AG04449 (cell line): ENCODE measurements at regions not wholly inside any gene's neighbourhood (a gene's known extent, or its start where the extent isn't known, plus 50 kb on each side); places are given as distances from the start of the nearest gene placed in this dataset.

ENCODE experiments used
- CTCF ChIA-PET: fragments of 350-600 bp; formaldehyde crosslinking; extraction: SDS; loops from one replicate; lab custom pipeline; 2021; ENCODE audit warnings: antibody characterized with exemption; lab: Yijun Ruan, JAX
- POLR2A ChIA-PET: fragments of 400-600, 350-600 bp; formaldehyde crosslinking; extraction: SDS; loops from one replicate; lab custom pipeline; 2020; ENCODE audit warnings: antibody characterized with exemption, inconsistent platforms; lab: Yijun Ruan, JAX
- DNase-seq: peaks from one replicate; pipeline ENCODE4 v3.0.0-alpha.2; 2010; ENCODE audit warnings: low read depth, low spot score
- H3K4me3 ChIP-seq: 2 replicates; pipeline ENCODE4 v1.5.1; 2011; ENCODE audit warnings: low read depth, mild to moderate bottlenecking, control low read depth, low read length
- CTCF ChIP-seq: IDR thresholded peaks from one replicate; pipeline ENCODE4 v1.5.1; 2011; ENCODE audit warnings: mild to moderate bottlenecking, moderate library complexity, low read length, control low read depth, inconsistent platforms; ENCODE audit not compliant: insufficient read depth; ENCODE audit errors: missing control alignments

GRCh38 chr20:56799187-56799586, 170.1 kb downstream of the TFAP2C start:
- POLR2A ChIA-PET = no interaction called here
- CTCF ChIA-PET = no interaction called here
- no peak for DNase-seq
- TF ChIP-seq CTCF = no peak
- no peak overlapping the region for H3K4me3 ChIP-seq

GRCh38 chr20:56800088-56800487, 171.0 kb downstream of the TFAP2C start:
- CTCF ChIA-PET = no interaction called here
- TF ChIP-seq CTCF = no peak
- no peak for DNase-seq
- H3K4me3 ChIP-seq = no peak overlapping the region
- POLR2A ChIA-PET = no interaction called here

DNA sequence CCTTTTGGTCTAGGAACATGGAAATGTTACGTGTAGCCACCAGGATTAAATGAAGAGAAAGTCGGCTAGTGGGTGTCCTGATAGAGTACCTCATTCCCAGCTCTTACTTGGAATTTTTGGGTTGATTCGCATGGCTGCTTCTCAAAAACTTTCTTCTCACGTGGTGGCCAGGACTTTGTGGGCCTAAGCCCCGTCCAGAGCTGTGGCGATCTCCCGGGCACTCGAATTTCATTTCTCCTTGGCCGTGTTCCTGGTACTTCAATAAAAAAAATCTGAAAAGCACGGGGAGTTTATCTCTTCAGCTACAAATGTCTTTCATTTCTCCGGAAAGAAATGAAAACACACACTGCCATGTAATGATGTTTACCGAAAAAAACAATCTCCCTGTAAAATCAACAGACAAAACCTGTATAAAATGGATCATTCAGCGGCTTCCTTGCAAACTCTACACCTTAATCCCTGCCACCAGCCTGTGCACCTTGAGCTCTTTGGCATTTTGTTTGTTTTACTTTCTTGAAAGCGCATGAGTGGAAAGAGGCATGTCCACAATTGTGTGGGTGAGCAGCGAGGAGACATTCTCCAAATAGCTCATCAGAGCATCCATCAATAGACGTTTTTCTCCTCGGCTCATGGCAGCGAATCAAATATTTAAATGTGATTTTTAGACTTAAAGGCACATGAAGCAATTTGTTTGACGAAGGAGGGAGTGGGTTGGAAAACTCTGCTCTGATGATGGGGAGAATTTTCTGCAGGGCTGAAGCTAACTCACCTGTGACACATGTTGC, 173.1 kb downstream of the TFAP2C start:
- H3K4me3 ChIP-seq = no peak overlapping the region
- ChIA-PET CTCF (interaction anchor here (0.6 to 1.2 kb wide), 2 partner anchors 12 to 17 kb away, joined by 3 to 5 read pairs; no protein-coding TSS in a partner anchor), POLR2A (no interaction called here)
- no peak for TF ChIP-seq CTCF
- DNase-seq = no peak

DNA sequence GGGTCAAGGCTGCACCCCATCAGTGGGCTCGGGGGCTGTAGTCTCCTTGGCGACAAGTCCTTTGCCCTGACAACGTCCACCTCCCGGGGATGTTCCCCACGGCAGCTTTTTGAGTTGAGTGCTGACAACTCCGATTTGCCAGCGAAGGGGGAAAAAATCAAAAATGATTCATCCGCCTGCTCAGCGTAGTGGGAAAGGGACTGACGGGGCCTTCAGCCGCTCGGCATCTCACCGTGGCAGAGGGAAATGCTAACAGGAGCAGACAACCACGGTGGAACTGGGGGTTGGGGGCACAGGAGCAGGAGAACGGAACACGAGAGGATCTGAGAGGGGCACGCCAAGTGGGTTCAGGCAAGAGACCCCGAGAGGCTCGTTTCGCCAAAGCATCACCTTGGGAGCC, 173.7 kb downstream of the TFAP2C start:
- CTCF ChIA-PET = no interaction called here
- no peak overlapping the region for H3K4me3 ChIP-seq
- DNase-seq = no peak
- POLR2A ChIA-PET = no interaction called here
- no peak for TF ChIP-seq CTCF

GRCh38 chr20:56805313-56805712, 176.2 kb downstream of the TFAP2C start:
- TF ChIP-seq CTCF = no peak
- CTCF ChIA-PET = no interaction called here
- H3K4me3 ChIP-seq = no peak overlapping the region
- no peak for DNase-seq
- POLR2A ChIA-PET = no interaction called here

- no peak overlapping the region for H3K4me3 ChIP-seq
- TF ChIP-seq CTCF = no peak
- no peak for DNase-seq
- ChIA-PET POLR2A (no interaction called here), CTCF (no interaction called here)
Observed at GRCh38 chr20:56805966-56806365, 176.9 kb downstream of the TFAP2C start.
